Sigmoid colon (tissue), 4 donors: ENCODE measurements at regions not wholly inside any gene's neighbourhood (a gene's known extent, or its start where the extent isn't known, plus 50 kb on each side); places are given as distances from the start of the nearest gene placed in this dataset.

Experiments used
- CTCF ChIP-seq, 4 experiments: fragments of 450-650 bp in 3 of 4; fragments of 200-600 bp in 1 of 4; IDR thresholded peaks; one replicate each; pipeline ENCODE4 v1.5.1; 2016 to 2019; ENCODE audit warnings: antibody characterized with exemption in 4 of 4, mild to moderate bottlenecking in 3 of 4, moderate library complexity in 2 of 4
- POLR2AphosphoS5 ChIP-seq, 4 donors: sonication (generic); formaldehyde crosslinking; IDR thresholded peaks; one replicate each; pipeline ENCODE4 v1.6.1; 2017; ENCODE audit warnings: antibody characterized with exemption in 4 of 4

GRCh38 chr3:190178779-190179178 is 58.1 kb upstream of the P3H2 start:
- TF ChIP-seq CTCF (IDR thresholded peaks at IDR 0.05) (no peak), POLR2AphosphoS5 (IDR thresholded peaks at IDR 0.05) (no peak)
